Adipocyte (in vitro differentiated cells): ENCODE measurements at regions not wholly inside any gene's neighbourhood (a gene's known extent, or its start where the extent isn't known, plus 50 kb on each side); places are given as distances from the start of the nearest gene placed in this dataset.

Experiments used
- DNase-seq: peaks from one replicate; pipeline ENCODE4 v3.0.0-alpha.2; 2015; ENCODE audit warnings: low read depth
- H3K27me3 ChIP-seq: replicated peaks from 2 replicates; pipeline ENCODE4 v1.7.0; 2013; ENCODE audit warnings: mild to moderate bottlenecking, low read length, moderate library complexity; ENCODE audit not compliant: control insufficient read depth, insufficient read depth
- H3K36me3 ChIP-seq: 2 replicates; pipeline ENCODE4 v1.7.0; 2013; ENCODE audit warnings: low read length, mild to moderate bottlenecking, moderate library complexity; ENCODE audit not compliant: control insufficient read depth, insufficient read depth, severe bottlenecking
- H3K4me1 ChIP-seq: 2 replicates; pipeline ENCODE4 v1.7.0; 2013; ENCODE audit warnings: mild to moderate bottlenecking, low read length, moderate library complexity; ENCODE audit not compliant: control insufficient read depth, insufficient read depth
- H3K4me3 ChIP-seq: 2 replicates; pipeline ENCODE4 v1.7.0; 2013; ENCODE audit warnings: mild to moderate bottlenecking, low read length, moderate library complexity
- H3K9ac ChIP-seq: 2 replicates; pipeline ENCODE4 v1.7.0; 2013; ENCODE audit warnings: mild to moderate bottlenecking, low read length, moderate library complexity
- H3K9me3 ChIP-seq: 2 replicates; pipeline ENCODE4 v1.7.0; 2013; ENCODE audit warnings: mild to moderate bottlenecking, low read length, moderate library complexity; ENCODE audit not compliant: control insufficient read depth

DNA sequence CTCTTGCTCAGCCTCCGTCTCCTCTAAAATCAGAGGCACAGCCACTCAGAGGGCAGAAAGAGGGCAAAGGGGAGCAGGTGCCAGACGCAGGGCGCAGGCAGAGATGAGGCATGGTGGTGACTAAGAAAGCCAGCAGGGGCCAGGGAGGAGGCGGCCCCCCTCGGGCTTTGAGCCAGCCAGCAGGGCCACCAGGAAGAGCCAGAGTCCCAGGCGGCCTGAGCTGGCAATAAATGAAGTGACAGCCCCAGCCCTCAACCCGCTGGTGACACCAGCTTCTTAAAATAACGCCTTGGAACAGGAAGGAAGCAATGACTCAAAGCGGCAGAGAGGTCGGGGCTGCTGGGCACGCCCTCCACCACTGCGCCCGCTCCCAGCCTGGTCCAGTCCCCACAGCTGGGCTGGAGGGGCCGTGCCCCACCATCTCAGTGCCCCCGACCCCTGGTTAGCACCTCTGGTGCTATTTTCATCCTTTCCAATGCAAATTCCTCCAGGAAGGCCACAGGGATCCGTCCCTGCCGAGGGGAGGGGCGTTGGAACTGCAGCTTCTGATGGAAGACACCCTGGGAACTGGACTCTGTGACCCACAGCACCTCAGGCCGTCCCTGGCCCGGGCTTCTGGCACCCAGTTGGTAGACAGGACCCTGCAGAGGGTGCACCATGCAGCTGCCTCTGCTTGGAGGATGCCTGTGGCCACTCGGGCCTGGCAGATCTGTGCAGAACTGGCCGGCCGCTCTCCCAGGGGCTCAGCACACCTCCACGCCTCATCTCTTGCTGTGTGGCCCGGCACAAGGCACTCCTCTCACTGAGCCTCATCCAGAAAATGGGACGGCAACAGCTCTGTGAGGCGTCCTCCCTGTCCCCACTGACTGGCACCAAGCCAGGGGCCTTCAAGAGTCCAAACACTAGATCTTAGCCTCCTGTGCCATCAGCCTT, 113.7 kb downstream of the NCOR2 start:
- H3K4me1 ChIP-seq = peaks cover 28% of the 10 kb centered on the region
- no peak overlapping the region for H3K4me3 ChIP-seq
- H3K27me3 ChIP-seq = no peaks in the 10 kb centered on the region
- H3K9me3 ChIP-seq = no peaks in the 10 kb centered on the region
- no peak overlapping the region for H3K9ac ChIP-seq
- H3K36me3 ChIP-seq = peaks cover 14% of the 10 kb centered on the region
- peak; percentile 51 for DNase-seq

GRCh38 chr12:124452576-124453331, 114.7 kb downstream of the NCOR2 start:
- DNase-seq = no peak
- no peak overlapping the region for H3K9ac ChIP-seq
- no peaks in the 10 kb centered on the region for H3K9me3 ChIP-seq
- H3K27me3 ChIP-seq = no peaks in the 10 kb centered on the region
- peaks cover 23% of the 10 kb centered on the region for H3K4me1 ChIP-seq
- peaks cover 12% of the 10 kb centered on the region for H3K36me3 ChIP-seq
- H3K4me3 ChIP-seq = no peak overlapping the region

GRCh38 chr12:124451637-124452243, 115.7 kb downstream of the NCOR2 start:
- Histone ChIP-seq H3K4me1 (peaks cover 20% of the 10 kb centered on the region), H3K27me3 (no peaks in the 10 kb centered on the region), H3K36me3 (peaks cover 12% of the 10 kb centered on the region), H3K9me3 (no peaks in the 10 kb centered on the region), H3K4me3 (no peak overlapping the region), H3K9ac (no peak overlapping the region)
- no peak for DNase-seq

DNA sequence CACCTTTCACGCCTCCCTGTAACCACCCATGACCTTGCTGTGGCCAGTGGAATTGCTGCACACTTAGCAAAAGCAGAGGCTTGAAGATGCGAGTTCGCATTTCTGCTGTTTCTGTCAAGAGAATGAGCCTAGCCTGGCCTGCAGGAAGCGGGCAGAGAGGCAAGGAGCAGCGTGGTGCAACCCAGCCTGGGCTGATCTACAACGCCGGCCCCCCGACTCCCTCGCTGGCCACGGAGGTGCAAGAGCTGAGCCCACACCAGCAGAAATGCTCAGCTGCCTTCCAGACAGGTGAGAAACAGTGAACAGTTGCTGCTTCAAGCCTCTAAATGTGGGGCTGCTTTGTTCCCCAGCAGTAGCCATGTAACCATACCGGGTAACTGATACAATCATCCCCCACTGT, 116.4 kb downstream of the NCOR2 start:
- no peak for DNase-seq
- Histone ChIP-seq H3K27me3 (no peaks in the 10 kb centered on the region), H3K4me1 (peaks cover 20% of the 10 kb centered on the region), H3K4me3 (no peak overlapping the region), H3K9ac (no peak overlapping the region), H3K36me3 (peaks cover 9% of the 10 kb centered on the region), H3K9me3 (no peaks in the 10 kb centered on the region)

DNA sequence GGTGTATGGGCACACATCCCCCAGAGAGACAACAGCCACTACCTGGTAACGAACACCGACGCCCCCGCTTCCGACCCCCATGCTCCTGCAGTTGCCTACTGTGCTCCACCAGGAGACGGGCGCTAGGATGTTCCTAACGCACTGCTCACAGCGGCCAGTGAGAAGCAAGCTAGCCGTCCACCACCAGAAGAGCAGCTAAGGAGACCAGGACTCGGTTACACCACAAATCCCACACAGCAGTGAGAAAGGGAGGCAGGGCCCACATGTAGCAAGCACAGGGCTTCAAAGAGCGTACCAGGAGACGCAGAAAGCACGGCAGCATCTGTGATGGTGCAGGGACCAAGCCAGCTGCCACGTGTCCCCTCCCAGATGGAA, 117.0 kb downstream of the NCOR2 start:
- Histone ChIP-seq H3K36me3 (peaks cover 15% of the 10 kb centered on the region), H3K4me3 (no peak overlapping the region), H3K9me3 (no peaks in the 10 kb centered on the region), H3K9ac (no peak overlapping the region), H3K4me1 (peaks cover 20% of the 10 kb centered on the region), H3K27me3 (no peaks in the 10 kb centered on the region)
- no peak for DNase-seq

- H3K4me3 ChIP-seq = no peak overlapping the region
- H3K9me3 ChIP-seq = no peaks in the 10 kb centered on the region
- H3K27me3 ChIP-seq = no peaks in the 10 kb centered on the region
- peaks cover 17% of the 10 kb centered on the region for H3K36me3 ChIP-seq
- H3K9ac ChIP-seq = no peak overlapping the region
- no peak for DNase-seq
- H3K4me1 ChIP-seq = peaks cover 20% of the 10 kb centered on the region
Measured at GRCh38 chr12:124449623-124450375, 117.6 kb downstream of the NCOR2 start.

DNA sequence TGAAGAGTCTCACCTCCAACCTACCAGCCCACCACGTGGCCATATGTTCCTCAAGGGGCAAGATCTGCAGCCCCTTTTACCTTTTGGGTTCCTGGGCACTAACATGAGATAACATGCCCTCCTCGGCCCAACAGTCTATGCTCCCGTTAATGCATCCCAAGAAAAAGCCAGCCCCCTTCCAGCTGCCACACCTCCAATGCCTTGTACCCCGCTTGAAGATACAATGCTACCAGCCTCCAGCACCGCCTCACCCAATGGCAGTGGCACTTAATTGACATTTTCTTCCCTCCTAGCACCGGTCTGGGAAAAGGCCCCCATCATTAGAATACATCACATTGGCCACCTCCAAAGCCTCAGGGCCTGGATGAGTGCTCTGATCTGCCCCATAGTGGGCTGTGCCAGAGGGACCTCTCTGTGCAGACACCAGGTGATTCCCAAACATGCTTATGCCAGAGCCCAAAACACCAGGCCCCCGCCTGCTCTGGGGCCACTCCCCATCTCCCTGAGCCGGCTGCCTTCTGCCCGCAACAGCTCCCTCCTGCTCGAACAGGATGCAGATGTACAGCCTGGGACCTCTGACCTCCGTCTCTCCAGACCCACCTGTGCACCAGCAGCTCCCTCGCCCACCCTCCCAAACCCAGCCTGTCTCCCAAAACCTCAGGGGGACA, 118.3 kb downstream of the NCOR2 start:
- Histone ChIP-seq H3K4me3 (no peak overlapping the region), H3K9ac (no peak overlapping the region), H3K27me3 (no peaks in the 10 kb centered on the region), H3K9me3 (no peaks in the 10 kb centered on the region), H3K4me1 (peaks cover 15% of the 10 kb centered on the region), H3K36me3 (peaks cover 17% of the 10 kb centered on the region)
- DNase-seq = no peak

DNA sequence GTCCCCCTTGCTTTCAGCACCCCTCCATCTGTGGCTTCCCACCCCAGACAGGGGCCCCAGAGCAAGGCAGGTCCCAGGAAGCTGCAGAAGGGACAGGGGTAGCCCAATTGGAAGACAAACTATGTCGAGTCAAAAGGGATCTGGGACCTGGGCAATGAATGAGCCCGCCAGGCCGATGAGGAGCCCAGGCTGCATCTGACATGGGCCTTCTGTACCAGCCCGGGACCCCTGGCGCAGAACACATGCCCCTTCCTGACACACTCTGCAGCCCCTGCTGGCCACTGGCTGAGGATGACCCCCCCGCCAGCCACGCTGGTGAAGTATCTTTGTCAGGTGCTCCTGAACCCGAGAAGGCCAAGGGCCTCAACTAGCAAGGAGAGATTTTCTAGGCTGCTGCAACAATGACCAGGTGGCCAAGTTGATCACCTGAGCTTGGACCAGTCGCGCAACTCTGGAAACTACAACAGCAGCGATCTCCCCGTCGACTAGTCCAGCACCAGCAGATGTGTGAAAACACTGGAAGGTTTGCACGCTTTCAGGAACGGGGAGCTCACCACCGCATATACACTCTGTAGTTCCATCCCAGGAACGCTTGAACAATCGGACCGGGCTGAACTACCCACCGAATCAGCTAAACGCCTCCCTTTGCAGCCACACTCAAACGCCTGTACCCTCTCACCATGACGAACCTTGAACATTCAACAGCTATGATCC, 119.0 kb downstream of the NCOR2 start:
- H3K9ac ChIP-seq = no peak overlapping the region
- peaks cover 8% of the 10 kb centered on the region for H3K4me1 ChIP-seq
- no peaks in the 10 kb centered on the region for H3K27me3 ChIP-seq
- DNase-seq = no peak
- no peaks in the 10 kb centered on the region for H3K9me3 ChIP-seq
- H3K36me3 ChIP-seq = peaks cover 22% of the 10 kb centered on the region
- H3K4me3 ChIP-seq = no peak overlapping the region

DNA sequence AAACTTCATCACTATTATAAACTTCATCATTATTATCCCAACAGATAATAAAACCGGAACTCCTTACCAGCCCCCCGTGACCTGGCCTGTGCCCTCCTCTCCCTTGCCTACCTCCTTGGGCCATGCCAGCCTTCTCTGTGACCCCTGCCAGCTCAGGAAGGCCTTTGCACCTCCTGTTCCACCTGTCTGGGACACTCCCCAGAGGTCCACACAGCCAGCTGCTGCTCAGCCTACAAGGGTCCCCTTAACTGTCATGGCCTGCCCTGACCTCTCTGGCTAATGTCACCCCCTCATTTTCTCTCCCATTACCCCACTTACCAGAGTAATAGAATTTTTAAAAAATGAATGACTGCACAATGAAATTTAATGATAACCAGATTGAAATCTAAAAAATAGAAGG, 121.0 kb downstream of the NCOR2 start:
- no peaks in the 10 kb centered on the region for H3K9me3 ChIP-seq
- DNase-seq = no peak
- H3K4me3 ChIP-seq = no peak overlapping the region
- H3K36me3 ChIP-seq = peaks cover 37% of the 10 kb centered on the region
- H3K9ac ChIP-seq = no peak overlapping the region
- no peaks in the 10 kb centered on the region for H3K27me3 ChIP-seq
- H3K4me1 ChIP-seq = no peaks in the 10 kb centered on the region

GRCh38 chr12:124445826-124446225, 121.6 kb downstream of the NCOR2 start:
- H3K9me3 ChIP-seq = no peaks in the 10 kb centered on the region

More at GRCh38 chr12:124445826-124446225, 121.6 kb downstream of the NCOR2 start:
- no peak overlapping the region for H3K9ac ChIP-seq
- peaks cover 39% of the 10 kb centered on the region for H3K36me3 ChIP-seq
- no peaks in the 10 kb centered on the region for H3K27me3 ChIP-seq
- DNase-seq = no peak
- H3K4me3 ChIP-seq = no peak overlapping the region
- H3K4me1 ChIP-seq = no peaks in the 10 kb centered on the region
